ENCODE measurements at regions not wholly inside any gene's neighbourhood (a gene's known extent, or its start where the extent isn't known, plus 50 kb on each side); places are given as distances from the start of the nearest gene placed in this dataset.
A peak's percentile ranks its signal among the peaks of the same experiment; 100 is the strongest.
"Not testable (repeated sequence)": the region's sequence is repeated elsewhere in the genome, so short reads cannot be mapped to it uniquely, and the experiment has no call there.

GRCh38 chr20:50446351-50447101 lies 63.7 kb upstream of the PTPN1 start:
- DNase-seq (ENCODE audit: low read depth in 2 of 2): no peak

- no peak for DNase-seq (ENCODE audit: low read depth in 2 of 2)
These were observed 62.9 kb upstream of the PTPN1 start for GRCh38 chr20:50447102-50447804.

GRCh38 chr20:50447817-50448216 lies 62.4 kb upstream of the PTPN1 start:
- DNase-seq (ENCODE audit: low read depth in 2 of 2): no peak

GRCh38 chr20:50448625-50449403 lies 61.4 kb upstream of the PTPN1 start:
- DNase-seq (ENCODE audit: low read depth in 2 of 2): not testable (repeated sequence)

- DNase-seq (ENCODE audit: low read depth in 2 of 2): no peak
These were observed 60.3 kb upstream of the PTPN1 start for GRCh38 chr20:50449738-50450492.

- DNase-seq (ENCODE audit: low read depth in 2 of 2): no peak
These were observed 59.7 kb upstream of the PTPN1 start for GRCh38 chr20:50450493-50450826.

- DNase-seq (ENCODE audit: low read depth in 2 of 2): peak; percentile 29 to 44
These were observed 59.1 kb upstream of the PTPN1 start for GRCh38 chr20:50450881-50451752.

GRCh38 chr20:50451792-50452425 lies 58.3 kb upstream of the PTPN1 start:
- not testable (repeated sequence) for DNase-seq (ENCODE audit: low read depth in 2 of 2)

GRCh38 chr20:50453533-50454244 lies 56.5 kb upstream of the PTPN1 start:
- DNase-seq (ENCODE audit: low read depth in 2 of 2): no peak

- not testable (repeated sequence) for DNase-seq (ENCODE audit: low read depth in 2 of 2)
These were observed 54.9 kb upstream of the PTPN1 start for GRCh38 chr20:50455245-50455644.

GRCh38 chr20:50455656-50456451 lies 54.3 kb upstream of the PTPN1 start:
- no peak for DNase-seq (ENCODE audit: low read depth in 2 of 2)

GRCh38 chr20:50456452-50457324 lies 53.5 kb upstream of the PTPN1 start:
- DNase-seq (ENCODE audit: low read depth in 2 of 2): no peak

- DNase-seq (ENCODE audit: low read depth in 2 of 2): no peak
These were observed 50.9 kb upstream of the PTPN1 start for GRCh38 chr20:50459124-50459918.

- DNase-seq (ENCODE audit: low read depth in 2 of 2): no peak
These were observed 50.0 kb upstream of the PTPN1 start for GRCh38 chr20:50460115-50460607.

All from stimulated activated CD8-positive, alpha-beta memory T cell treated with anti-CD3 and anti-CD28 coated beads, Interleukin-15, amount 100 ng/mL, for 48 hours (primary cell).